Fibroblast of lung (primary cell): ENCODE measurements at regions not wholly inside any gene's neighbourhood (a gene's known extent, or its start where the extent isn't known, plus 50 kb on each side); places are given as distances from the start of the nearest gene placed in this dataset.
A peak's percentile ranks its signal among the peaks of the same experiment; 100 is the strongest.

Source experiments
- DNase-seq, 2 donors: peaks; one replicate each; pipeline versions ENCODE4 v3.0.0 to v3.0.0-alpha.2; 2010; ENCODE audit warnings: low read depth in 2 of 2
- H2AFZ ChIP-seq: 2 replicates; pipeline ENCODE4 v1.5.1; 2012; ENCODE audit warnings: low read length, control low read depth, inconsistent platforms
- H3K27ac ChIP-seq: 2 replicates; pipeline ENCODE4 v1.5.1; 2011; ENCODE audit warnings: low read length, control low read depth; ENCODE audit not compliant: insufficient read depth
- H3K27me3 ChIP-seq: 2 replicates; pipeline ENCODE4 v1.5.1; 2011; ENCODE audit warnings: mild to moderate bottlenecking, low read length; ENCODE audit not compliant: control insufficient read depth, insufficient read depth
- H3K36me3 ChIP-seq: 2 replicates; pipeline ENCODE4 v1.5.1; 2011; ENCODE audit warnings: low read length; ENCODE audit not compliant: control insufficient read depth, insufficient read depth
- H3K4me1 ChIP-seq: 2 replicates; pipeline ENCODE4 v1.5.1; 2011; ENCODE audit warnings: low read length; ENCODE audit not compliant: control insufficient read depth, insufficient read depth; ENCODE audit errors: extremely low read depth
- H3K4me2 ChIP-seq: 2 replicates; pipeline ENCODE4 v1.5.1; 2011; ENCODE audit warnings: low read length, control low read depth; ENCODE audit not compliant: insufficient read depth; ENCODE audit errors: extremely low read depth
- H3K4me3 ChIP-seq, 4 experiments: fragments of 200-600 bp in 1 of 4; sonication (generic) in 1 of 4; replicated peaks in 1 of 4; 2 replicates each; pipeline ENCODE4 v1.5.1; 2011 to 2016; ENCODE audit warnings: low read length in 4 of 4, low read depth in 3 of 4, mild to moderate bottlenecking in 3 of 4, control low read depth in 2 of 4, inconsistent platforms in 1 of 4, mixed read lengths in 1 of 4; ENCODE audit not compliant: insufficient read depth in 1 of 4; ENCODE audit errors: control extremely low read depth in 1 of 4
- H3K79me2 ChIP-seq: 2 replicates; pipeline ENCODE4 v1.5.1; 2012; ENCODE audit warnings: mild to moderate bottlenecking, low read length, inconsistent platforms; ENCODE audit not compliant: control insufficient read depth, insufficient read depth
- H3K9ac ChIP-seq: 2 replicates; pipeline ENCODE4 v1.5.1; 2011; ENCODE audit warnings: mild to moderate bottlenecking, low read length, control low read depth; ENCODE audit not compliant: insufficient read depth
- H3K9me3 ChIP-seq: 2 replicates; pipeline ENCODE4 v1.5.1; 2012; ENCODE audit warnings: low read depth, low read length; ENCODE audit not compliant: control insufficient read depth, insufficient read depth
- H4K20me1 ChIP-seq: 2 replicates; pipeline ENCODE4 v1.5.1; 2011; ENCODE audit warnings: low read length; ENCODE audit not compliant: control insufficient read depth, insufficient read depth; ENCODE audit errors: extremely low read depth
- EZH2 ChIP-seq: IDR thresholded peaks from 2 replicates; pipeline ENCODE4 v1.5.1; 2012; ENCODE audit warnings: low read length, control low read depth, mild to moderate bottlenecking; ENCODE audit errors: missing control alignments
- TF ChIP-seq, protein P1 (sequence below), 2 donors: IDR thresholded peaks in 1 of 2; conservative IDR thresholded peaks in 1 of 2; 1 replicate in 1 of 2; 2 replicates in 1 of 2; pipeline ENCODE4 v1.5.1; 2011 to 2012; ENCODE audit warnings: low read length in 2 of 2, control low read depth in 1 of 2, inconsistent platforms in 1 of 2, low read depth in 1 of 2, mild to moderate bottlenecking in 1 of 2

- H3K4me2 ChIP-seq, result no peak overlapping the region
These were observed 1046.6 kb downstream of the FAM181B start for GRCh38 chr11:81687057-81687456.

DNA sequence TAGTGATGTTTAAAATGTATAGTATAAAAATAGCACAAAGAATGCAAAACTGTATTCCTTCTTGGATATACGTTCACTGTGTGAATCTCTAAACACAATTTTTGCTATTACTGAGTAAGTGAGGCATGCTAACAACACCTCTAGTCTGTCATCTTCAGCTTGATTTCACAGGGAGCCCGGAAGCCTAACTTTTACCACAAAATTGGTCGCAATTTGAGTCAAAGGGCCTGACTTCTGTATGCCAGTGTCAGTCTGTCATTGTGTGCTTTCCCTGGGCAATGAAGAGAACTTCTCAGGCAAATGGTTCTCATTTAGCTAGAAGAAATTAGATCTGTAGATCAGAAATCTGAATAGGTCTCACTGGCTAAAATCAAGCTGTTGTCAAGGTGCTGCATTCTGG is 1059.5 kb downstream of the FAM181B start:
- Histone ChIP-seq H3K9ac (no peak overlapping the region), H3K9me3 (no peaks in the 10 kb centered on the region), H3K4me2 (no peak overlapping the region), H2AFZ (no peak overlapping the region), H3K79me2 (no peaks in the 10 kb centered on the region), H4K20me1 (no peaks in the 10 kb centered on the region), H3K4me1 (no peaks in the 10 kb centered on the region), H3K27ac (no peak overlapping the region), H3K36me3 (no peaks in the 10 kb centered on the region), H3K4me3 (no peak overlapping the region), H3K27me3 (no peaks in the 10 kb centered on the region)
- no peak for DNase-seq
- TF ChIP-seq, protein P1, sequence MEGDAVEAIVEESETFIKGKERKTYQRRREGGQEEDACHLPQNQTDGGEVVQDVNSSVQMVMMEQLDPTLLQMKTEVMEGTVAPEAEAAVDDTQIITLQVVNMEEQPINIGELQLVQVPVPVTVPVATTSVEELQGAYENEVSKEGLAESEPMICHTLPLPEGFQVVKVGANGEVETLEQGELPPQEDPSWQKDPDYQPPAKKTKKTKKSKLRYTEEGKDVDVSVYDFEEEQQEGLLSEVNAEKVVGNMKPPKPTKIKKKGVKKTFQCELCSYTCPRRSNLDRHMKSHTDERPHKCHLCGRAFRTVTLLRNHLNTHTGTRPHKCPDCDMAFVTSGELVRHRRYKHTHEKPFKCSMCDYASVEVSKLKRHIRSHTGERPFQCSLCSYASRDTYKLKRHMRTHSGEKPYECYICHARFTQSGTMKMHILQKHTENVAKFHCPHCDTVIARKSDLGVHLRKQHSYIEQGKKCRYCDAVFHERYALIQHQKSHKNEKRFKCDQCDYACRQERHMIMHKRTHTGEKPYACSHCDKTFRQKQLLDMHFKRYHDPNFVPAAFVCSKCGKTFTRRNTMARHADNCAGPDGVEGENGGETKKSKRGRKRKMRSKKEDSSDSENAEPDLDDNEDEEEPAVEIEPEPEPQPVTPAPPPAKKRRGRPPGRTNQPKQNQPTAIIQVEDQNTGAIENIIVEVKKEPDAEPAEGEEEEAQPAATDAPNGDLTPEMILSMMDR (conservative IDR thresholded peaks at IDR 0.05 in 1 of 2, IDR thresholded peaks at IDR 0.05 in 1 of 2; ENCODE audit: low read depth in 1 of 2, low read length in 2 of 2), result no peak
- no peak for TF ChIP-seq EZH2

More at GRCh38 chr11:81687057-81687456, 1046.6 kb downstream of the FAM181B start:
- TF ChIP-seq, protein P1 (conservative IDR thresholded peaks at IDR 0.05 in 1 of 2, IDR thresholded peaks at IDR 0.05 in 1 of 2; ENCODE audit: low read depth in 1 of 2, low read length in 2 of 2), result no peak
- no peak for TF ChIP-seq EZH2
- no peak overlapping the region for H3K4me3 ChIP-seq
- H3K27ac ChIP-seq, result no peak overlapping the region
- H3K79me2 ChIP-seq, result no peaks in the 10 kb centered on the region
- H3K27me3 ChIP-seq, result no peaks in the 10 kb centered on the region
- no peaks in the 10 kb centered on the region for H3K36me3 ChIP-seq
- H4K20me1 ChIP-seq, result no peaks in the 10 kb centered on the region
- no peaks in the 10 kb centered on the region for H3K4me1 ChIP-seq
- no peaks in the 10 kb centered on the region for H3K9me3 ChIP-seq
- no peak for DNase-seq
- no peak overlapping the region for H2AFZ ChIP-seq
- H3K9ac ChIP-seq, result no peak overlapping the region

- Histone ChIP-seq H4K20me1 (no peaks in the 10 kb centered on the region), H3K79me2 (no peaks in the 10 kb centered on the region), H3K36me3 (no peaks in the 10 kb centered on the region), H3K4me3 (no peak overlapping the region), H2AFZ (no peak overlapping the region), H3K9me3 (no peaks in the 10 kb centered on the region), H3K27me3 (no peaks in the 10 kb centered on the region), H3K4me2 (no peak overlapping the region), H3K27ac (no peak overlapping the region), H3K9ac (no peak overlapping the region), H3K4me1 (no peaks in the 10 kb centered on the region)
- DNase-seq, result peak; percentile 7 to 54
- TF ChIP-seq EZH2, result no peak
- TF ChIP-seq, protein P1 (conservative IDR thresholded peaks at IDR 0.05 in 1 of 2, IDR thresholded peaks at IDR 0.05 in 1 of 2; ENCODE audit: low read depth in 1 of 2, low read length in 2 of 2), result no peak
These were observed 1060.7 kb downstream of the FAM181B start for GRCh38 chr11:81673001-81673400.
